Thyroid gland (tissue), 4 donors: ENCODE measurements at regions not wholly inside any gene's neighbourhood (a gene's known extent, or its start where the extent isn't known, plus 50 kb on each side); places are given as distances from the start of the nearest gene placed in this dataset.
A peak's percentile ranks its signal among the peaks of the same experiment; 100 is the strongest.

ENCODE experiments used
- DNase-seq, 2 donors: peaks; one replicate each; pipeline ENCODE4 v3.0.0-alpha.2; 2019
- H3K27ac ChIP-seq, 3 donors: fragments of 200-600 bp; sonication (generic); 1 replicate in 2 of 3; 2 replicates in 1 of 3; pipeline ENCODE4 v1.5.1; 2016 to 2019; ENCODE audit warnings: mild to moderate bottlenecking in 1 of 3, moderate library complexity in 1 of 3
- H3K27me3 ChIP-seq: fragments of 200-600 bp; sonication (generic); one replicate; pipeline ENCODE4 v1.5.1; 2019
- H3K36me3 ChIP-seq, 2 donors: fragments of 200-600 bp; sonication (generic); one replicate each; pipeline ENCODE4 v1.5.1; 2016 to 2019
- H3K4me1 ChIP-seq, 2 donors: fragments of 200-600 bp; sonication (generic); one replicate each; pipeline ENCODE4 v1.5.1; 2017 to 2019
- H3K4me3 ChIP-seq, 3 donors: fragments of 200-600 bp; sonication (generic); replicated peaks in 1 of 3; 1 replicate in 2 of 3; 2 replicates in 1 of 3; pipeline ENCODE4 v1.5.1; 2016; ENCODE audit warnings: mild to moderate bottlenecking in 1 of 3
- H3K9me3 ChIP-seq: fragments of 200-600 bp; sonication (generic); one replicate; pipeline ENCODE4 v1.5.1; 2017
- CTCF ChIP-seq, 6 experiments: fragments of 200-600 bp in 3 of 6; fragments of 450-650 bp in 3 of 6; sonication (generic) in 3 of 6; IDR thresholded peaks; one replicate each; pipeline ENCODE4 v1.5.1; 2016 to 2019; ENCODE audit warnings: antibody characterized with exemption in 6 of 6, mild to moderate bottlenecking in 2 of 6, inconsistent platforms in 1 of 6, moderate library complexity in 1 of 6
- POLR2A ChIP-seq, 2 donors: fragments of 450-650 bp; IDR thresholded peaks; one replicate each; pipeline ENCODE4 v1.6.1; 2017; ENCODE audit warnings: antibody characterized with exemption in 2 of 2, mild to moderate bottlenecking in 2 of 2, moderate library complexity in 1 of 2
- WGBS, 2 donors: methylation state at CpG; one replicate each; pipeline ENCODE4 v1.1.5; 2017; 5-methylcytosine and 5-hydroxymethylcytosine counted together
- intact Hi-C: fragments of 100-400 bp; cut with DNase I; formaldehyde crosslinking; loops from one replicate; pipeline ENCODE4 v1.15.1; 2023

DNA sequence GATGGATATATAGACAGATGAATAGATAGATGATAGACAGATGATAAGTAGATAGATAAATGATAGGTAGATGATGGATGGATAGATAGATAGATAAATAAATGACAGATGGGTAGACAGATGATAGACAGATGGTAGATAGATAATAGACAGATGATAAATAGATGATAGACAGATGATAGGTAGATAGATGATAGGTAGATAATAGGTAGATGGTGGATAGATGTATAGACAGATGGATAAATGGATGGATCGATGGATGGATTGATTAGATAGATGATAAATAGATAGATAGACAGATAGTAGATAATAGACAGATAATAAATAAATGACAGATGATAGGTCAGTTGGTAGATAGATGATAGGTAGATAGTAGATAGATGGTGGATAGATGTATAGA lies 212.7 kb downstream of the NFATC2 start:
- intact Hi-C loops, result no loop called here
- no peak overlapping the region for H3K27ac ChIP-seq
- H3K4me3 ChIP-seq, result no peak overlapping the region
- WGBS, 2 donors, result 94 to 99% methylated on average over 1 of the region's 1 CpG
- H3K27me3 ChIP-seq, result no peaks in the 10 kb centered on the region
- H3K4me1 ChIP-seq, result no peaks in the 10 kb centered on the region
- H3K36me3 ChIP-seq, result no peaks in the 10 kb centered on the region
- no peaks in the 10 kb centered on the region for H3K9me3 ChIP-seq
- no peak for DNase-seq
- no peak for TF ChIP-seq CTCF (IDR thresholded peaks at IDR 0.05)
- TF ChIP-seq POLR2A (IDR thresholded peaks at IDR 0.05), result no peak

DNA sequence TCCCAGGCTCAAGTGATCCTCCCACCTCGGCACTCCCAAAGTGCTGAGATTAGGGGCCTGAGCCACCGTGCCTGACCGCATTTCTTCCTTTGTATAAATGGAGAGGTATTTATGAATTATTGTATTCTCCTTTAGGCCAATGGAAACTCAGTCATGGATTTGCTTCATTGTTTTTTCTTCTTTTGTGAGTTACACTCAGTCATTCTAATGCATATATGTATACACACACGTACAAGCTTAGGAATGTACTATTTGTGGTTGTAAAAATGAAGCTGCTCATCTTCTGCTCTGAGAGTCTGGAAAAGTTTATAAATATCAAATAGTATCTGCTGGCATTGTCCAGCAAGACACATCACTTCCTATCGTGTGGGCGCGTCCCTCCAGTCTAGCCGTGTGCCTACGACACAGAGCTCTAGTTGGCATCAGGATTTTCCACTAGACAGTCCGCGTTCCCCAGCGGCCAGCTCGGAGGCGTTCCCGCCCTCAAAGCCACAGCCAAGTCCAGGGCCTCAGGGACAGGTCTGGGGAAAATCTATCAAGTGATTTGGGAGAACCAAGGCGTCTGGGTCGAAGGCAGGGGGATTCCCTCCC lies 215.2 kb downstream of the NFATC2 start:
- Histone ChIP-seq H3K9me3 (no peaks in the 10 kb centered on the region), H3K27ac (no peak overlapping the region), H3K4me3 (no peak overlapping the region), H3K27me3 (no peaks in the 10 kb centered on the region), H3K36me3 (no peaks in the 10 kb centered on the region), H3K4me1 (no peaks in the 10 kb centered on the region)
- intact Hi-C loops, result no loop called here
- TF ChIP-seq POLR2A (IDR thresholded peaks at IDR 0.05) (no peak), CTCF (IDR thresholded peaks at IDR 0.05) (no peak)
- DNase-seq, result no peak
- 65 to 81% methylated on average over 17 of the region's 17 CpGs for WGBS, 2 donors

- H3K27me3 ChIP-seq, result no peaks in the 10 kb centered on the region
- no peaks in the 10 kb centered on the region for H3K4me1 ChIP-seq
- H3K36me3 ChIP-seq, result no peaks in the 10 kb centered on the region
- no peak overlapping the region for H3K27ac ChIP-seq
- WGBS, 2 donors, result 53 to 57% methylated on average over 4 of the region's 4 CpGs
- no peaks in the 10 kb centered on the region for H3K9me3 ChIP-seq
- intact Hi-C loops, result no loop called here
- H3K4me3 ChIP-seq, result no peak overlapping the region
- peak; percentile 40 to 56 for DNase-seq
- TF ChIP-seq POLR2A (IDR thresholded peaks at IDR 0.05) (no peak), CTCF (IDR thresholded peaks at IDR 0.05) (peak; percentile 16 to 65 (median 48))
These were observed 216.2 kb downstream of the NFATC2 start for GRCh38 chr20:51326201-51326819.

GRCh38 chr20:51322164-51322707 lies 220.3 kb downstream of the NFATC2 start:
- Histone ChIP-seq H3K36me3 (no peaks in the 10 kb centered on the region), H3K27ac (no peak overlapping the region), H3K27me3 (no peaks in the 10 kb centered on the region), H3K9me3 (no peaks in the 10 kb centered on the region), H3K4me1 (no peaks in the 10 kb centered on the region), H3K4me3 (no peak overlapping the region)
- TF ChIP-seq POLR2A (IDR thresholded peaks at IDR 0.05) (no peak), CTCF (IDR thresholded peaks at IDR 0.05) (no peak)
- intact Hi-C loops, result no loop called here
- no peak for DNase-seq
- WGBS, 2 donors, result 69 to 71% methylated on average over 8 of the region's 8 CpGs
